ENCODE measurements at regions not wholly inside any gene's neighbourhood (a gene's known extent, or its start where the extent isn't known, plus 50 kb on each side); places are given as distances from the start of the nearest gene placed in this dataset.

GRCh38 chr6:2414885-2415547 lies 169.6 kb upstream of the GMDS start:
- DNase-seq = no peak

GRCh38 chr6:2412731-2413130 lies 167.3 kb upstream of the GMDS start:
- DNase-seq = no peak

- no peak for DNase-seq
These were observed 165.4 kb upstream of the GMDS start for GRCh38 chr6:2410656-2411380.

- no peak for DNase-seq
These were observed 162.1 kb upstream of the GMDS start for GRCh38 chr6:2407525-2407924.

- no peak for DNase-seq
These were observed 159.0 kb upstream of the GMDS start for GRCh38 chr6:2404211-2404929.

- DNase-seq = no peak
These were observed 158.1 kb upstream of the GMDS start for GRCh38 chr6:2403546-2403945.

- DNase-seq = no peak
These were observed 151.6 kb upstream of the GMDS start for GRCh38 chr6:2396846-2397630.

GRCh38 chr6:2396042-2396657 lies 150.7 kb upstream of the GMDS start:
- no peak for DNase-seq

- no peak for DNase-seq
These were observed 143.3 kb upstream of the GMDS start for GRCh38 chr6:2388554-2389324.

- no peak for DNase-seq
These were observed 142.0 kb upstream of the GMDS start for GRCh38 chr6:2387445-2387844.

GRCh38 chr6:2385471-2385983 lies 140.1 kb upstream of the GMDS start:
- no peak for DNase-seq

- DNase-seq = no peak
These were observed 139.1 kb upstream of the GMDS start for GRCh38 chr6:2384528-2384927.

GRCh38 chr6:2381872-2382661 lies 136.7 kb upstream of the GMDS start:
- no peak for DNase-seq

- DNase-seq = no peak
These were observed 133.7 kb upstream of the GMDS start for GRCh38 chr6:2378891-2379652.

GRCh38 chr6:2378046-2378657 lies 132.7 kb upstream of the GMDS start:
- DNase-seq = no peak

GRCh38 chr6:2376429-2377355 lies 131.3 kb upstream of the GMDS start:
- no peak for DNase-seq

- no peak for DNase-seq
These were observed 130.0 kb upstream of the GMDS start for GRCh38 chr6:2375443-2375842.

- no peak for DNase-seq
These were observed 124.2 kb upstream of the GMDS start for GRCh38 chr6:2369606-2370005.
